Peyer's patch (tissue), 4 donors: ENCODE measurements at regions not wholly inside any gene's neighbourhood (a gene's known extent, or its start where the extent isn't known, plus 50 kb on each side); places are given as distances from the start of the nearest gene placed in this dataset.
A peak's percentile ranks its signal among the peaks of the same experiment; 100 is the strongest.

ENCODE experiments used
- CTCF ChIP-seq, 6 experiments: fragments of 450-650 bp in 4 of 6; fragments of 200-600 bp in 2 of 6; sonication (generic) in 1 of 6; IDR thresholded peaks; one replicate each; pipeline ENCODE4 v1.5.1; 2017 to 2019; ENCODE audit warnings: antibody characterized with exemption in 6 of 6, mild to moderate bottlenecking in 3 of 6, moderate library complexity in 1 of 6
- POLR2A ChIP-seq, 2 donors: fragments of 450-650 bp; IDR thresholded peaks; one replicate each; pipeline ENCODE4 v1.5.1; 2017; ENCODE audit warnings: antibody characterized with exemption in 2 of 2, mild to moderate bottlenecking in 2 of 2, moderate library complexity in 2 of 2

GRCh38 chr16:51971184-51971583 is 575.8 kb downstream of the TOX3 start:
- peak in 1 of 6 experiments; percentile 11 for TF ChIP-seq CTCF (IDR thresholded peaks at IDR 0.05)
- no peak for TF ChIP-seq POLR2A (IDR thresholded peaks at IDR 0.05)
